ENCODE measurements at regions not wholly inside any gene's neighbourhood (a gene's known extent, or its start where the extent isn't known, plus 50 kb on each side); places are given as distances from the start of the nearest gene placed in this dataset.

DNA sequence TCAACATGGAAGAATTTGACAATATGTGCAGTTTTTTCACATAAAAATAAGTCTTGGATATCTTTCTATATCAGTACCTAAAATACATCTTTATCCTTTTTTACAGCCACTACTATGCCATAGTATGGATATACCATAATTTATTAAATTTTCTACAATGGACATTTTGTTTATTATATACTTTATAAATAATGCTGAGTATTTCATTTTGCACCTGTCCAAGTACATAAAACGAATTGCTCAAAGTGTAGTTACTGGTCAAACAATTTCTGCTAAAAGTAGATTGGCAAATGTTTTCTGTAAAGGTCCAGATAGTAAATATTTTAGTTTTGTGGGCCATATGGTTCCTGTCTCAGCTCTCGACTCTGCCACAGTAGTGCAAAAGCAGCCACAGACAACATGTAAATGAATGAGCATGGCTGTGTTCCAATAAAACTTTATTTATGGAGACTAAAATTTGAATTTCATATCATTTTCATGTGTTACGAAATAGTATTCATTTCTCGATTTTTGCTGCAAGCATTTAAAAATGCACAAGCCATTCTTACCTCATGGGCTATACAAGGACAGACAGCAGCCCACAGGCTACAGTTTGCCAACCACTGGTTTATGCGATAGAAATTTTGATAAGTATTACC lies 96.9 kb upstream of the STEAP1B start:
- H3K4me1 ChIP-seq (ENCODE audit: control insufficient read depth in 4 of 4, insufficient read depth in 4 of 4, low read length in 3 of 4), result no peaks in the 10 kb centered on the region
- 84% methylated on average over 5 of the region's 5 CpGs for WGBS

DNA sequence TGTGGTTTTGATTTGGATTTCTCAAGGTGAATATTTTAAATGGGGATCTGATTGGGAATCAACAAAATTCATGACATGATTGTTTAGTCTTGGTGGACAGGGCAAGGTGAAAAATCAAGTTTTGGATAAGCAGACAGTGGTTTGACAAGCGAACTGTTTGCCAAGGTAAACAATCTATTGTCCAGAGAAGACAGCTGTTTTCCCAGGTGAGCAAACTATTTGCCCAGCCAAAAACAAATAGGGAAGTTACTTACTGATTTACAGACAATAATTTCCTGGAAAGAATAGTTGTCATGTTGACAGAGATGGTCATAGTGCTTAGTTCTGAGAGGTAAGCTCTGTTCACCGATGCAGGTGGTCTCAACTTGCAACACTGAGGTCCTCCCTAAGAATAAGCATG lies 94.0 kb upstream of the STEAP1B start:
- Histone ChIP-seq H3K9ac (ENCODE audit: low read depth in 1 of 2, low read length in 2 of 2) (no peak overlapping the region), H3K4me1 (ENCODE audit: control insufficient read depth in 4 of 4, insufficient read depth in 4 of 4, low read length in 3 of 4) (no peaks in the 10 kb centered on the region), H3K36me3 (ENCODE audit: control insufficient read depth in 4 of 4, insufficient read depth in 3 of 4, low read depth in 1 of 4, low read length in 3 of 4) (no peaks in the 10 kb centered on the region), H3K27ac (ENCODE audit: low read depth in 1 of 2, low read length in 2 of 2) (no peak overlapping the region), H3K4me3 (ENCODE audit: low read depth in 1 of 3, low read length in 3 of 3) (no peak overlapping the region), H3K27me3 (ENCODE audit: control insufficient read depth in 4 of 4, insufficient read depth in 4 of 4, low read length in 3 of 4) (peaks cover 0 to 10% (median 0%) of the 10 kb centered on the region in 4 donors), H3K9me3 (ENCODE audit: control insufficient read depth in 4 of 4, low read length in 3 of 4) (no peaks in the 10 kb centered on the region)
- DNase-seq (ENCODE audit: low spot score), result no peak
- no peak for TF ChIP-seq JUND (IDR thresholded peaks at IDR 0.05)
- peak; percentile 56 for TF ChIP-seq FOXA2 (IDR thresholded peaks at IDR 0.05)
- TF ChIP-seq, protein P1, sequence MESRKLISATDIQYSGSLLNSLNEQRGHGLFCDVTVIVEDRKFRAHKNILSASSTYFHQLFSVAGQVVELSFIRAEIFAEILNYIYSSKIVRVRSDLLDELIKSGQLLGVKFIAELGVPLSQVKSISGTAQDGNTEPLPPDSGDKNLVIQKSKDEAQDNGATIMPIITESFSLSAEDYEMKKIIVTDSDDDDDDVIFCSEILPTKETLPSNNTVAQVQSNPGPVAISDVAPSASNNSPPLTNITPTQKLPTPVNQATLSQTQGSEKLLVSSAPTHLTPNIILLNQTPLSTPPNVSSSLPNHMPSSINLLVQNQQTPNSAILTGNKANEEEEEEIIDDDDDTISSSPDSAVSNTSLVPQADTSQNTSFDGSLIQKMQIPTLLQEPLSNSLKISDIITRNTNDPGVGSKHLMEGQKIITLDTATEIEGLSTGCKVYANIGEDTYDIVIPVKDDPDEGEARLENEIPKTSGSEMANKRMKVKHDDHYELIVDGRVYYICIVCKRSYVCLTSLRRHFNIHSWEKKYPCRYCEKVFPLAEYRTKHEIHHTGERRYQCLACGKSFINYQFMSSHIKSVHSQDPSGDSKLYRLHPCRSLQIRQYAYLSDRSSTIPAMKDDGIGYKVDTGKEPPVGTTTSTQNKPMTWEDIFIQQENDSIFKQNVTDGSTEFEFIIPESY (IDR thresholded peaks at IDR 0.05), result no peak
- 41% methylated on average over 2 of the region's 2 CpGs for WGBS

More for the DNA sequence above, 96.9 kb upstream of the STEAP1B start:
- no peaks in the 10 kb centered on the region for H3K36me3 ChIP-seq (ENCODE audit: control insufficient read depth in 4 of 4, insufficient read depth in 3 of 4, low read depth in 1 of 4, low read length in 3 of 4)
- H3K9ac ChIP-seq (ENCODE audit: low read depth in 1 of 2, low read length in 2 of 2), result no peak overlapping the region
- no peaks in the 10 kb centered on the region for H3K9me3 ChIP-seq (ENCODE audit: control insufficient read depth in 4 of 4, low read length in 3 of 4)
- no peak for DNase-seq (ENCODE audit: low spot score)
- no peak for TF ChIP-seq GABPA (IDR thresholded peaks at IDR 0.05 in 1 of 2, conservative IDR thresholded peaks at IDR 0.05 in 1 of 2)
- TF ChIP-seq EGR1 (IDR thresholded peaks at IDR 0.05; ENCODE audit: low read depth in 2 of 2), result no peak
- H3K4me3 ChIP-seq (ENCODE audit: low read depth in 1 of 3, low read length in 3 of 3), result no peak overlapping the region
- H3K27me3 ChIP-seq (ENCODE audit: control insufficient read depth in 4 of 4, insufficient read depth in 4 of 4, low read length in 3 of 4), result peaks cover 0 to 10% (median 0%) of the 10 kb centered on the region in 4 donors
- H3K27ac ChIP-seq (ENCODE audit: low read depth in 1 of 2, low read length in 2 of 2), result no peak overlapping the region

DNA sequence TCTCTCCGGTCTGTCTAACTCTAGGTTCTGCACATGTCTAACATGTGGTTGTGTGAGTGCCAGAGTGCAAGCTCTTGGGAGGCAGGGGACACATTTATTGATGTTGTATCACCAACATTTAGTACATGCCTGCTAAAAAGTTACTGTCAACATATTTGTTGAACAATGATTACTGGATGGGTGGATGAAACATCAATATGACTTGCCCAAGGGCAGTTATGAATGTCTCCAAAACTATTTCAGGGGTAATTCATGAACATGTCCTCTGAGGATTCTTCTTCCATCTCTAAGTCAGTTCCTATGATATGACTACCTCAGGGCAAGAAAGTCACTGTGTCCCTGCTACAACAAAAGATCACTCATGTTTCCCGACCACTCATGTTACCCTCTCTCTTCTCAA lies 91.3 kb upstream of the STEAP1B start:
- Histone ChIP-seq H3K27ac (ENCODE audit: low read depth in 1 of 2, low read length in 2 of 2) (no peak overlapping the region), H3K4me3 (ENCODE audit: low read depth in 1 of 3, low read length in 3 of 3) (no peak overlapping the region), H3K36me3 (ENCODE audit: control insufficient read depth in 4 of 4, insufficient read depth in 3 of 4, low read depth in 1 of 4, low read length in 3 of 4) (no peaks in the 10 kb centered on the region), H3K9me3 (ENCODE audit: control insufficient read depth in 4 of 4, low read length in 3 of 4) (no peaks in the 10 kb centered on the region), H3K9ac (ENCODE audit: low read depth in 1 of 2, low read length in 2 of 2) (no peak overlapping the region), H3K4me1 (ENCODE audit: control insufficient read depth in 4 of 4, insufficient read depth in 4 of 4, low read length in 3 of 4) (no peaks in the 10 kb centered on the region), H3K27me3 (ENCODE audit: control insufficient read depth in 4 of 4, insufficient read depth in 4 of 4, low read length in 3 of 4) (peaks cover 0 to 7% (median 0%) of the 10 kb centered on the region in 4 donors)
- 91% methylated on average over 2 of the region's 2 CpGs for WGBS
- no peak for DNase-seq (ENCODE audit: low spot score)
- TF ChIP-seq EGR1 (IDR thresholded peaks at IDR 0.05; ENCODE audit: low read depth in 2 of 2) (no peak), RAD21 (IDR thresholded peaks at IDR 0.05) (no peak), SP1 (IDR thresholded peaks at IDR 0.05) (no peak), TAF1 (conservative IDR thresholded peaks at IDR 0.05) (no peak), MAX (IDR thresholded peaks at IDR 0.05) (no peak), HNF4G (IDR thresholded peaks at IDR 0.05) (no peak), YY1 (IDR thresholded peaks at IDR 0.05) (no peak), FOXA2 (IDR thresholded peaks at IDR 0.05) (no peak), HNF4A (conservative IDR thresholded peaks at IDR 0.05) (no peak), CTCF (IDR thresholded peaks at IDR 0.05; ENCODE audit: low read depth, low read length, missing input control) (no peak), RXRA (IDR thresholded peaks at IDR 0.05) (no peak), NR2F2 (IDR thresholded peaks at IDR 0.05) (no peak), FOXA1 (IDR thresholded peaks at IDR 0.05) (no peak), GABPA (IDR thresholded peaks at IDR 0.05 in 1 of 2, conservative IDR thresholded peaks at IDR 0.05 in 1 of 2) (no peak), JUND (IDR thresholded peaks at IDR 0.05) (no peak)
- TF ChIP-seq, protein P2, sequence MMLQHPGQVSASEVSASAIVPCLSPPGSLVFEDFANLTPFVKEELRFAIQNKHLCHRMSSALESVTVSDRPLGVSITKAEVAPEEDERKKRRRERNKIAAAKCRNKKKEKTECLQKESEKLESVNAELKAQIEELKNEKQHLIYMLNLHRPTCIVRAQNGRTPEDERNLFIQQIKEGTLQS (IDR thresholded peaks at IDR 0.05), result no peak
- TF ChIP-seq, protein P3, sequence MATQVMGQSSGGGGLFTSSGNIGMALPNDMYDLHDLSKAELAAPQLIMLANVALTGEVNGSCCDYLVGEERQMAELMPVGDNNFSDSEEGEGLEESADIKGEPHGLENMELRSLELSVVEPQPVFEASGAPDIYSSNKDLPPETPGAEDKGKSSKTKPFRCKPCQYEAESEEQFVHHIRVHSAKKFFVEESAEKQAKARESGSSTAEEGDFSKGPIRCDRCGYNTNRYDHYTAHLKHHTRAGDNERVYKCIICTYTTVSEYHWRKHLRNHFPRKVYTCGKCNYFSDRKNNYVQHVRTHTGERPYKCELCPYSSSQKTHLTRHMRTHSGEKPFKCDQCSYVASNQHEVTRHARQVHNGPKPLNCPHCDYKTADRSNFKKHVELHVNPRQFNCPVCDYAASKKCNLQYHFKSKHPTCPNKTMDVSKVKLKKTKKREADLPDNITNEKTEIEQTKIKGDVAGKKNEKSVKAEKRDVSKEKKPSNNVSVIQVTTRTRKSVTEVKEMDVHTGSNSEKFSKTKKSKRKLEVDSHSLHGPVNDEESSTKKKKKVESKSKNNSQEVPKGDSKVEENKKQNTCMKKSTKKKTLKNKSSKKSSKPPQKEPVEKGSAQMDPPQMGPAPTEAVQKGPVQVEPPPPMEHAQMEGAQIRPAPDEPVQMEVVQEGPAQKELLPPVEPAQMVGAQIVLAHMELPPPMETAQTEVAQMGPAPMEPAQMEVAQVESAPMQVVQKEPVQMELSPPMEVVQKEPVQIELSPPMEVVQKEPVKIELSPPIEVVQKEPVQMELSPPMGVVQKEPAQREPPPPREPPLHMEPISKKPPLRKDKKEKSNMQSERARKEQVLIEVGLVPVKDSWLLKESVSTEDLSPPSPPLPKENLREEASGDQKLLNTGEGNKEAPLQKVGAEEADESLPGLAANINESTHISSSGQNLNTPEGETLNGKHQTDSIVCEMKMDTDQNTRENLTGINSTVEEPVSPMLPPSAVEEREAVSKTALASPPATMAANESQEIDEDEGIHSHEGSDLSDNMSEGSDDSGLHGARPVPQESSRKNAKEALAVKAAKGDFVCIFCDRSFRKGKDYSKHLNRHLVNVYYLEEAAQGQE (IDR thresholded peaks at IDR 0.05), result no peak
- TF ChIP-seq, protein P1 (IDR thresholded peaks at IDR 0.05), result no peak

Measured in liver (tissue), 8 donors.